Endodermal cell (in vitro differentiated cells): ENCODE measurements at regions not wholly inside any gene's neighbourhood (a gene's known extent, or its start where the extent isn't known, plus 50 kb on each side); places are given as distances from the start of the nearest gene placed in this dataset.
"Not testable (repeated sequence)": the region's sequence is repeated elsewhere in the genome, so short reads cannot be mapped to it uniquely, and the experiment has no call there.

Source experiments
- DNase-seq: peaks from one replicate; pipeline ENCODE4 v3.0.0-alpha.2; 2017
- H3K27ac ChIP-seq: 2 replicates; pipeline ENCODE4 v1.5.1; 2013; ENCODE audit warnings: mild to moderate bottlenecking, low read depth, low read length, moderate library complexity
- H3K27me3 ChIP-seq: 2 replicates; pipeline ENCODE4 v1.6.1; 2013; ENCODE audit warnings: mild to moderate bottlenecking, low read length, moderate library complexity; ENCODE audit not compliant: insufficient read depth, control insufficient read depth, poor library complexity, severe bottlenecking
- H3K36me3 ChIP-seq: 2 replicates; pipeline ENCODE4 v1.7.0; 2013; ENCODE audit warnings: mild to moderate bottlenecking, low read length, moderate library complexity; ENCODE audit not compliant: control insufficient read depth, insufficient read depth
- H3K4me1 ChIP-seq: one replicate; pipeline ENCODE4 v1.7.0; 2013; ENCODE audit warnings: low read length; ENCODE audit not compliant: control insufficient read depth, insufficient read depth
- H3K4me3 ChIP-seq: 2 replicates; pipeline ENCODE4 v1.5.1; 2013; ENCODE audit warnings: mild to moderate bottlenecking, low read length, moderate library complexity
- H3K9ac ChIP-seq: 2 replicates; pipeline ENCODE4 v1.6.1; 2013; ENCODE audit warnings: mild to moderate bottlenecking, low read length, moderate library complexity; ENCODE audit not compliant: poor library complexity, severe bottlenecking; ENCODE audit errors: extremely low read depth
- H3K9me3 ChIP-seq: 2 replicates; pipeline ENCODE4 v1.6.1; 2013; ENCODE audit warnings: mild to moderate bottlenecking, low read length, moderate library complexity; ENCODE audit not compliant: control insufficient read depth
- H3K27ac Mint-ChIP-seq: 2 replicates; pipeline ENCODE4 v1.8.0; 2020; ENCODE audit warnings: mixed read lengths
- H3K27me3 Mint-ChIP-seq: 2 replicates; pipeline ENCODE4 v1.8.0; 2021; ENCODE audit warnings: mild to moderate bottlenecking, mixed read lengths; ENCODE audit not compliant: insufficient read depth
- H3K36me3 Mint-ChIP-seq: 2 replicates; pipeline ENCODE4 v1.8.0; 2020; ENCODE audit warnings: low read depth, mixed read lengths
- H3K4me1 Mint-ChIP-seq: 2 replicates; pipeline ENCODE4 v1.8.0; 2020; ENCODE audit warnings: mixed read lengths
- H3K4me3 Mint-ChIP-seq: 2 replicates; pipeline ENCODE4 v1.8.0; 2020; ENCODE audit warnings: mild to moderate bottlenecking, moderate library complexity, mixed read lengths
- H3K9me3 Mint-ChIP-seq: 2 replicates; pipeline ENCODE4 v1.8.0; 2020; ENCODE audit warnings: mild to moderate bottlenecking, mixed read lengths
- CTCF ChIP-seq: fragments of 200-600 bp; sonication (generic); conservative IDR thresholded peaks from 2 replicates; pipeline ENCODE4 v1.5.0; 2021; ENCODE audit warnings: antibody characterized with exemption, mild to moderate bottlenecking
- WGBS, 2 experiments: methylation state at CpG; one replicate each; pipeline versions ENCODE4 v1.1.5 to v1.1.7; 2013; ENCODE audit warnings: missing lambda C conversion rate in 2 of 2, mixed read lengths in 1 of 2; ENCODE audit not compliant: insufficient coverage in 1 of 2, insufficient read length in 1 of 2; 5-methylcytosine and 5-hydroxymethylcytosine counted together

GRCh38 chr1:188826800-188827199 is 1650.9 kb downstream of the BRINP3 start:
- Histone ChIP-seq H3K9ac (no peak overlapping the region), H3K27ac (no peak overlapping the region), H3K36me3 (no peaks in the 10 kb centered on the region), H3K4me3 (no peak overlapping the region), H3K27me3 (no peaks in the 10 kb centered on the region), H3K9me3 (no peaks in the 10 kb centered on the region), H3K4me1 (peaks cover 3% of the 10 kb centered on the region)
- no peak for DNase-seq
- Mint-ChIP-seq H3K9me3 (no peaks in the 10 kb centered on the region), H3K27me3 (no peaks in the 10 kb centered on the region), H3K4me1 (peaks cover 18% of the 10 kb centered on the region), H3K36me3 (no peaks in the 10 kb centered on the region), H3K27ac (no peak overlapping the region), H3K4me3 (no peak overlapping the region)
- no peak for TF ChIP-seq CTCF

- H3K4me1 ChIP-seq, result peaks cover 1% of the 10 kb centered on the region
- WGBS, 2 experiments, result 87% methylated on average over 2 of the region's 2 CpGs; no CpG with 5 or more reads in 1 of the 2 experiments
- H3K9me3 ChIP-seq, result no peaks in the 10 kb centered on the region
- TF ChIP-seq CTCF, result no peak
- Mint-ChIP-seq H3K27me3 (no peaks in the 10 kb centered on the region), H3K4me3 (no peak overlapping the region), H3K36me3 (no peaks in the 10 kb centered on the region), H3K4me1 (peaks cover 12% of the 10 kb centered on the region), H3K9me3 (no peaks in the 10 kb centered on the region), H3K27ac (no peak overlapping the region)
- H3K36me3 ChIP-seq, result no peaks in the 10 kb centered on the region
- H3K27ac ChIP-seq, result no peak overlapping the region
- no peak overlapping the region for H3K9ac ChIP-seq
- no peak overlapping the region for H3K4me3 ChIP-seq
- no peak for DNase-seq
- H3K27me3 ChIP-seq, result no peaks in the 10 kb centered on the region
Measured at GRCh38 chr1:188827400-188827799, 1650.3 kb downstream of the BRINP3 start.

- H3K4me3 Mint-ChIP-seq, H3K36me3 ChIP-seq, DNase-seq, H3K27me3 Mint-ChIP-seq, H3K4me1 ChIP-seq, H3K36me3 Mint-ChIP-seq, H3K27ac Mint-ChIP-seq, H3K27ac ChIP-seq, H3K4me1 Mint-ChIP-seq, H3K4me3 ChIP-seq, H3K9me3 ChIP-seq, H3K27me3 ChIP-seq, H3K9ac ChIP-seq: not testable (repeated sequence)
- H3K9me3 Mint-ChIP-seq, result peaks cover 23% of the 10 kb centered on the region
- 95 to 100% methylated on average over 15 to 40 of the region's 40 CpGs for WGBS, 2 experiments
Measured at GRCh38 chr1:188841111-188841696, 1636.5 kb downstream of the BRINP3 start.

GRCh38 chr1:188846468-188846867 is 1631.2 kb downstream of the BRINP3 start:
- Histone ChIP-seq H3K27me3 (no peaks in the 10 kb centered on the region), H3K9ac (no peak overlapping the region), H3K9me3 (no peaks in the 10 kb centered on the region), H3K4me3 (no peak overlapping the region), H3K27ac (no peak overlapping the region), H3K4me1 (no peaks in the 10 kb centered on the region), H3K36me3 (no peaks in the 10 kb centered on the region)
- Mint-ChIP-seq H3K4me1 (no peaks in the 10 kb centered on the region), H3K27ac (no peak overlapping the region), H3K36me3 (no peaks in the 10 kb centered on the region), H3K4me3 (no peak overlapping the region), H3K27me3 (no peaks in the 10 kb centered on the region), H3K9me3 (no peaks in the 10 kb centered on the region)
- 93 to 100% methylated on average over 1 to 6 of the region's 6 CpGs for WGBS, 2 experiments
- no peak for TF ChIP-seq CTCF
- DNase-seq, result no peak
